ENCODE measurements at regions not wholly inside any gene's neighbourhood (a gene's known extent, or its start where the extent isn't known, plus 50 kb on each side); places are given as distances from the start of the nearest gene placed in this dataset.

GRCh38 chr3:5644773-5645670 lies 457.5 kb downstream of the EDEM1 start:
- no peak for DNase-seq
- no peaks in the 10 kb centered on the region for H3K36me3 ChIP-seq
- H3K27me3 ChIP-seq, result no peaks in the 10 kb centered on the region
- no peak overlapping the region for H3K4me3 ChIP-seq
- H3K9me3 ChIP-seq, result no peaks in the 10 kb centered on the region

GRCh38 chr3:5645692-5646410 lies 458.3 kb downstream of the EDEM1 start:
- no peaks in the 10 kb centered on the region for H3K36me3 ChIP-seq
- H3K9me3 ChIP-seq, result no peaks in the 10 kb centered on the region
- no peak overlapping the region for H3K4me3 ChIP-seq
- H3K27me3 ChIP-seq, result no peaks in the 10 kb centered on the region
- no peak for DNase-seq

- H3K27me3 ChIP-seq, result no peaks in the 10 kb centered on the region
- no peak for DNase-seq
These were observed 462.8 kb downstream of the EDEM1 start for GRCh38 chr3:5650303-5650702.

GRCh38 chr3:5651351-5651750 lies 463.8 kb downstream of the EDEM1 start:
- Histone ChIP-seq H3K4me3 (no peak overlapping the region), H3K9me3 (no peaks in the 10 kb centered on the region), H3K36me3 (no peaks in the 10 kb centered on the region), H3K27me3 (no peaks in the 10 kb centered on the region)
- DNase-seq, result no peak

More at GRCh38 chr3:5650303-5650702, 462.8 kb downstream of the EDEM1 start:
- Histone ChIP-seq H3K4me3 (no peak overlapping the region), H3K9me3 (no peaks in the 10 kb centered on the region), H3K36me3 (no peaks in the 10 kb centered on the region)

GRCh38 chr3:5653426-5654143 lies 466.1 kb downstream of the EDEM1 start:
- Histone ChIP-seq H3K4me3 (no peak overlapping the region), H3K9me3 (no peaks in the 10 kb centered on the region), H3K36me3 (no peaks in the 10 kb centered on the region), H3K27me3 (no peaks in the 10 kb centered on the region)
- no peak for DNase-seq

- Histone ChIP-seq H3K9me3 (no peaks in the 10 kb centered on the region), H3K36me3 (no peaks in the 10 kb centered on the region), H3K4me3 (no peak overlapping the region), H3K27me3 (no peaks in the 10 kb centered on the region)
- no peak for DNase-seq
These were observed 469.6 kb downstream of the EDEM1 start for GRCh38 chr3:5657106-5657505.

- Histone ChIP-seq H3K36me3 (no peaks in the 10 kb centered on the region), H3K4me3 (no peak overlapping the region), H3K27me3 (no peaks in the 10 kb centered on the region), H3K9me3 (no peaks in the 10 kb centered on the region)
- DNase-seq, result no peak
These were observed 476.1 kb downstream of the EDEM1 start for GRCh38 chr3:5663601-5664000.

- no peak for DNase-seq
- no peak overlapping the region for H3K4me3 ChIP-seq
- H3K9me3 ChIP-seq, result no peaks in the 10 kb centered on the region
- H3K27me3 ChIP-seq, result no peaks in the 10 kb centered on the region
- H3K36me3 ChIP-seq, result no peaks in the 10 kb centered on the region
These were observed 478.9 kb downstream of the EDEM1 start for GRCh38 chr3:5666455-5666854.

GRCh38 chr3:5673521-5673920 lies 486.0 kb downstream of the EDEM1 start:
- DNase-seq, result no peak

GRCh38 chr3:5675319-5675718 lies 487.8 kb downstream of the EDEM1 start:
- no peaks in the 10 kb centered on the region for H3K27me3 ChIP-seq
- DNase-seq, result no peak

More at GRCh38 chr3:5673521-5673920, 486.0 kb downstream of the EDEM1 start:
- Histone ChIP-seq H3K36me3 (no peaks in the 10 kb centered on the region), H3K27me3 (no peaks in the 10 kb centered on the region), H3K9me3 (no peaks in the 10 kb centered on the region), H3K4me3 (no peak overlapping the region)

GRCh38 chr3:5677555-5677954 lies 490.0 kb downstream of the EDEM1 start:
- no peak for DNase-seq
- no peaks in the 10 kb centered on the region for H3K9me3 ChIP-seq
- no peaks in the 10 kb centered on the region for H3K36me3 ChIP-seq
- H3K27me3 ChIP-seq, result no peaks in the 10 kb centered on the region
- no peak overlapping the region for H3K4me3 ChIP-seq

More at GRCh38 chr3:5675319-5675718, 487.8 kb downstream of the EDEM1 start:
- Histone ChIP-seq H3K9me3 (no peaks in the 10 kb centered on the region), H3K4me3 (no peak overlapping the region), H3K36me3 (no peaks in the 10 kb centered on the region)

- no peak overlapping the region for H3K4me3 ChIP-seq
- H3K27me3 ChIP-seq, result no peaks in the 10 kb centered on the region
- DNase-seq, result no peak
- H3K9me3 ChIP-seq, result no peaks in the 10 kb centered on the region
- H3K36me3 ChIP-seq, result no peaks in the 10 kb centered on the region
These were observed 490.7 kb downstream of the EDEM1 start for GRCh38 chr3:5678248-5678647.

- no peaks in the 10 kb centered on the region for H3K36me3 ChIP-seq
- no peak for DNase-seq
- no peaks in the 10 kb centered on the region for H3K9me3 ChIP-seq
- H3K4me3 ChIP-seq, result no peak overlapping the region
- no peaks in the 10 kb centered on the region for H3K27me3 ChIP-seq
These were observed 491.3 kb downstream of the EDEM1 start for GRCh38 chr3:5678844-5679243.

GRCh38 chr3:5687230-5687629 lies 499.7 kb downstream of the EDEM1 start:
- no peak for DNase-seq
- Histone ChIP-seq H3K36me3 (no peaks in the 10 kb centered on the region), H3K9me3 (no peaks in the 10 kb centered on the region), H3K4me3 (no peak overlapping the region), H3K27me3 (no peaks in the 10 kb centered on the region)

GRCh38 chr3:5690490-5690889 lies 503.0 kb downstream of the EDEM1 start:
- Histone ChIP-seq H3K4me3 (no peak overlapping the region), H3K36me3 (no peaks in the 10 kb centered on the region), H3K27me3 (no peaks in the 10 kb centered on the region), H3K9me3 (no peaks in the 10 kb centered on the region)
- no peak for DNase-seq

- Histone ChIP-seq H3K27me3 (no peaks in the 10 kb centered on the region), H3K4me3 (no peak overlapping the region), H3K9me3 (no peaks in the 10 kb centered on the region), H3K36me3 (no peaks in the 10 kb centered on the region)
- DNase-seq, result no peak
These were observed 503.5 kb downstream of the EDEM1 start for GRCh38 chr3:5690904-5691532.

GRCh38 chr3:5692446-5692845 lies 504.9 kb downstream of the EDEM1 start:
- H3K27me3 ChIP-seq, result no peaks in the 10 kb centered on the region
- no peaks in the 10 kb centered on the region for H3K9me3 ChIP-seq
- H3K36me3 ChIP-seq, result no peaks in the 10 kb centered on the region
- DNase-seq, result no peak
- no peak overlapping the region for H3K4me3 ChIP-seq

Data from MG63 (cell line).